BLaER1 treated with 17β-estradiol and CSF1 and Interleukin-3, amounts not matched to agents 10 nM and 100 nM (cell line): ENCODE measurements at regions not wholly inside any gene's neighbourhood (a gene's known extent, or its start where the extent isn't known, plus 50 kb on each side); places are given as distances from the start of the nearest gene placed in this dataset.

Source experiments
- H3K27ac ChIP-seq, 11 experiments: shearing (Covaris generic); formaldehyde crosslinking; 2 replicates each; pipeline ENCODE4 v1.8.1; 2022
- H3K27me3 ChIP-seq, 11 experiments: shearing (Covaris generic); formaldehyde crosslinking; 2 replicates each; pipeline ENCODE4 v1.8.1; 2022
- H3K36me3 ChIP-seq, 11 experiments: shearing (Covaris generic); formaldehyde crosslinking; 2 replicates each; pipeline ENCODE4 v1.8.1; 2022
- H3K4me1 ChIP-seq, 10 experiments: shearing (Covaris generic); formaldehyde crosslinking; 2 replicates each; pipeline ENCODE4 v1.8.1; 2022
- H3K4me2 ChIP-seq, 11 experiments: shearing (Covaris generic); formaldehyde crosslinking; 2 replicates each; pipeline ENCODE4 v1.8.1; 2022
- H3K4me3 ChIP-seq, 10 experiments: shearing (Covaris generic); formaldehyde crosslinking; 2 replicates each; pipeline ENCODE4 v1.8.1; 2022
- H3K9ac ChIP-seq, 11 experiments: shearing (Covaris generic); formaldehyde crosslinking; 2 replicates each; pipeline ENCODE4 v1.8.1; 2022
- H3K9me3 ChIP-seq, 11 experiments: shearing (Covaris generic); formaldehyde crosslinking; replicated peaks in 1 of 11; 2 replicates each; pipeline ENCODE4 v1.8.1; 2022
- H4K20me1 ChIP-seq, 11 experiments: shearing (Covaris generic); formaldehyde crosslinking; 2 replicates each; pipeline ENCODE4 v1.8.1; 2022
- Cebpa-rat ChIP-seq, 11 experiments: shearing (Covaris generic); IDR thresholded peaks; 2 replicates each; pipeline ENCODE4 v1.8.1; 2022

DNA sequence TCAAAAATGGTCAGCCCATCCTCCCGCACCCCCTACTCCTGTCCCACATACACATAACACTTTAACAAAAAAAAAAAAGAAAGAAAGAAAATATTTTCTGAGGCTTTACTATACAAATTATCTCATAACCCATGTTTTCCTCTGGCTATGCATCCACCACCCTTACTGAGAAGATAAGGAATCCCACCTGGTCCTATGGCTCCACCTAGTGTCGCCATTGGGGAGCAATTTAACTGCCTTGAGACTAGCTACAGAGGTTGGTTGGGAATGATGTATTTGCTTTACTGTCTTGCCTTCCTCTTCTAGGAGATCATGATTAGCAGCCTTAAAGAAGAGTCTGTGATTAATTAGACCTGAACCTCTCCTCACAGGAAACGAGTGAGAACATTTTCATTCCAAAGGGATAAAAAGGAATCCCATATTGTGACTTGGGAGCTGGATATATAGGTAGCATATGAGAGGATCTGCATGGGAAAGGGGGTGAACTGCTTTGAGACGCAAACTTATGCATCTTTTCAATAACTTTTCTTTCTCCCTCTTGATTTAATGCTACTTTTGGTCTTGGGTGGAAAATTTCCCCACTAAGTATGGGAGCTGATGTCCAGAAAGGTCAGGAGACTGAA, 77.7 kb upstream of the SELENOP start:
- Histone ChIP-seq H4K20me1 (no peaks in the 10 kb centered on the region), H3K4me2 (peak overlapping the region in 1 of 11 experiments; percentile 88; a peak in 2 of 22 replicates), H3K4me1 (peaks cover 0 to 41% (median 0%) of the 10 kb centered on the region in 10 experiments; a peak in 5 of 20 replicates), H3K36me3 (no peaks in the 10 kb centered on the region), H3K27ac (no peak overlapping the region), H3K4me3 (no peak overlapping the region), H3K27me3 (no peaks in the 10 kb centered on the region), H3K9ac (no peak overlapping the region), H3K9me3 (no peaks in the 10 kb centered on the region)
- no peak for TF ChIP-seq Cebpa-rat (IDR thresholded peaks at IDR 0.05)

DNA sequence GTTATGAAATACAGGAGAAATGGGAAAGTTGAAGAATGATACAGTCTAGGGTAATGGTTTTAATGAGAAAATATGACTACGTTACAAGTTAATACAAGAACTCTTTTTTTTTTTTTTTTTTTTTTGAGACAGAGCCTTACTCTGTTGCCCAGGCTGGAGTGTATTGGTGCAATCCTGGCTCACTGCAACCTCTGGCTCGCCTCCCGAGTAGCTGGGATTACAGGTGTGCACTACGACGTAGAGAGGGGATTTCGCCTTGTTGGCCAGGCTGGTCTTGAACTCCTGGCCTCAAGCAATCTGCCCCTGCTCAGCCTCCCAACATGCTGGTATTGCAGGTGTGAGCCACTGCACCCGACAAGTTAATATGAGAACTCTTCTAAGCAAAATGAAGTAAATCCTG, 77.1 kb upstream of the SELENOP start:
- Histone ChIP-seq H3K4me1 (peaks cover 0 to 48% (median 0%) of the 10 kb centered on the region in 10 experiments; a peak in 5 of 20 replicates), H3K9ac (no peak overlapping the region), H3K36me3 (no peaks in the 10 kb centered on the region), H3K9me3 (no peaks in the 10 kb centered on the region), H3K27me3 (no peaks in the 10 kb centered on the region), H3K4me3 (no peak overlapping the region), H3K4me2 (peak overlapping the region in 2 of 11 experiments; percentile 8 to 88; a peak in 2 of 22 replicates), H3K27ac (no peak overlapping the region), H4K20me1 (no peaks in the 10 kb centered on the region)
- no peak for TF ChIP-seq Cebpa-rat (IDR thresholded peaks at IDR 0.05)

DNA sequence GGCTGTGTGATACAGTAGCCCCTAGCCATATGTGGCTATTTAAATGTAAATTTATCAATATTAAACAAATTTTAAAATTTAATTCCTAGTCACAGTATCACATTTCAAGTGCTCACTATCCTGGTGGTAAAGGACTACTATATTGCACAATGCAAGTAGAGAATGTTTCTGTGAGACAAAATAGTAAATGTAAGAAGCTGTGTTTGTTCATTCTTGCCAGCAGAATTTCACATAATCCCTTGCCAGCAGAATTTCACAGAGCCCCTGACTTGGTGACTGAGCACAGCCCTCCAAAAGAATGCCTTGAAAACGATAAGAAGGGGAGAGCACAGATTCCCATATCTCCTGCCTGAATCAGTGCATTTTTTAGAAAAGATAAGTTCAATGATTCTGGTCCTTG, 75.9 kb upstream of the SELENOP start:
- Histone ChIP-seq H3K9me3 (no peaks in the 10 kb centered on the region), H3K4me3 (no peak overlapping the region), H3K27ac (no peak overlapping the region), H3K27me3 (no peaks in the 10 kb centered on the region), H3K4me1 (peaks cover 0 to 60% (median 0%) of the 10 kb centered on the region in 10 experiments; a peak in 6 of 20 replicates), H4K20me1 (no peaks in the 10 kb centered on the region), H3K9ac (no peak overlapping the region), H3K36me3 (no peaks in the 10 kb centered on the region), H3K4me2 (peak overlapping the region in 2 of 11 experiments; percentile 69 to 88; a peak in 3 of 22 replicates)
- no peak for TF ChIP-seq Cebpa-rat (IDR thresholded peaks at IDR 0.05)

DNA sequence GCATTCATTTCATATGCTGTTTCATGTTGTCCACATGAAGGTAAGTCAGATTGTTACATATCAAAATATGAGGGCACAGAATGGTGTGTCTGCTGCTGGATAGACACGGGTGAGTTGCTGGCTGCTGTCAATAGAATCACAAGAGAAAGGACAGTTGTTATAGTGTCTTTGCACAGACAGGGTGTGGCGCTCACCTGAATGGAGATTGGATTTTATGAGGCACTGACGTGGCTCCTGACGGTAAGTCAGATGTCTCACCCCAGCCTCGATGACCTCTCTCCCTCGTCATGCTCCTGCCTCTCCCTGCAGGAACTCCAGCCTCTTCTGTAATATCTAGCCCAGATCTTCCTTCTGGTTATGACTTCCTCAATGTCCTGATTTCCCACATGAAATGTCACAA, 75.4 kb upstream of the SELENOP start:
- peak overlapping the region in 2 of 11 experiments; percentile 69 to 88; a peak in 5 of 22 replicates for H3K4me2 ChIP-seq
- no peaks in the 10 kb centered on the region for H3K36me3 ChIP-seq
- no peaks in the 10 kb centered on the region for H4K20me1 ChIP-seq
- no peak overlapping the region; a peak in 1 of 22 replicates for H3K27ac ChIP-seq
- no peaks in the 10 kb centered on the region for H3K27me3 ChIP-seq
- H3K9ac ChIP-seq = no peak overlapping the region
- no peaks in the 10 kb centered on the region for H3K9me3 ChIP-seq
- H3K4me3 ChIP-seq = no peak overlapping the region
- TF ChIP-seq Cebpa-rat (IDR thresholded peaks at IDR 0.05) = no peak
- peaks cover 0 to 65% (median 0%) of the 10 kb centered on the region in 10 experiments; a peak in 6 of 20 replicates for H3K4me1 ChIP-seq

DNA sequence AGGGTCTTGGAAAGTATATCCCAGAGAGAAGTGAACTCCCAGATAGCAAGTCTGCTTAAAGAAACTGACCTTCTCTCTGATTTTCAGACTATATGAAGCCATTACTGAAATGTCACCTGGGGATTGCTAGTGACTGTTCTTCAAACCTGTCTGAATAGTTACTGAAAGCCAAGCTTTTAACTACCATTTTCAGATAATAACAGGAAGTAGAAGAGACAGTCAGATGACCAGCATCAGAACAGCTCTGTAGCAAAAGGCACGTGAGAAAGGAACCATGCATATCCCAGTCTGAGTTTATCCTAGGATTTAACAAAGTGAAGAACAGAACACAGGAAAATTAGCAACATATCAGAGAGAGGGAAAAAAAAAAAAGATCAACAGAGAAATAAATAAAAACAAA, 74.9 kb upstream of the SELENOP start:
- H4K20me1 ChIP-seq = no peaks in the 10 kb centered on the region
- no peaks in the 10 kb centered on the region for H3K27me3 ChIP-seq
- TF ChIP-seq Cebpa-rat (IDR thresholded peaks at IDR 0.05) = no peak
- H3K4me2 ChIP-seq = peak overlapping the region in 3 of 11 experiments; percentile 2 to 88 (median 69); a peak in 5 of 22 replicates
- no peaks in the 10 kb centered on the region for H3K9me3 ChIP-seq
- peaks cover 0 to 69% (median 0%) of the 10 kb centered on the region in 10 experiments; a peak in 7 of 20 replicates for H3K4me1 ChIP-seq
- no peaks in the 10 kb centered on the region for H3K36me3 ChIP-seq
- no peak overlapping the region for H3K4me3 ChIP-seq
- no peak overlapping the region for H3K9ac ChIP-seq
- H3K27ac ChIP-seq = peak overlapping the region in 1 of 11 experiments; percentile 43; a peak in 3 of 22 replicates

DNA sequence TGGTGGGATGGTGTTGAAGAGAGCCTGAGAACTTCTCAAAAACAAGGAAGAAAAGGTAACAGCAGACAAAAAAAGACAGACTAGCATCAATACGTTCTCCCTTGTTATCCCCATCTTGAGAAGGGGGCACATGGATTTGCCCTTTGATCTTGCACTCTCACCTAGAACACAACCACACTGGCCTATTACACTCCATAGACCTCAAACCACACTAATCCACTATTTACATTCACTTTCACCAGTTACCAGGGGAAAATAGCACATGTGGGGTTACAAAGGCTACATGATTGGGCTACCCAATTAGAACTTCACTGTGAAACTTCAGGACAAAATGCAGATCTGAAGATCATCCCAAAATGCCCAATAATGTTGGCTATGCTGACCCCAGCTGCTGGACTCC, 72.6 kb upstream of the SELENOP start:
- Histone ChIP-seq H4K20me1 (no peaks in the 10 kb centered on the region), H3K9ac (no peak overlapping the region), H3K4me2 (peak overlapping the region in 2 of 11 experiments; percentile 32 to 88; a peak in 2 of 22 replicates), H3K36me3 (no peaks in the 10 kb centered on the region), H3K4me3 (no peak overlapping the region), H3K9me3 (no peaks in the 10 kb centered on the region), H3K27me3 (no peaks in the 10 kb centered on the region), H3K4me1 (peaks cover 0 to 92% (median 0%) of the 10 kb centered on the region in 10 experiments; a peak in 7 of 20 replicates), H3K27ac (no peak overlapping the region)
- TF ChIP-seq Cebpa-rat (IDR thresholded peaks at IDR 0.05) = no peak

DNA sequence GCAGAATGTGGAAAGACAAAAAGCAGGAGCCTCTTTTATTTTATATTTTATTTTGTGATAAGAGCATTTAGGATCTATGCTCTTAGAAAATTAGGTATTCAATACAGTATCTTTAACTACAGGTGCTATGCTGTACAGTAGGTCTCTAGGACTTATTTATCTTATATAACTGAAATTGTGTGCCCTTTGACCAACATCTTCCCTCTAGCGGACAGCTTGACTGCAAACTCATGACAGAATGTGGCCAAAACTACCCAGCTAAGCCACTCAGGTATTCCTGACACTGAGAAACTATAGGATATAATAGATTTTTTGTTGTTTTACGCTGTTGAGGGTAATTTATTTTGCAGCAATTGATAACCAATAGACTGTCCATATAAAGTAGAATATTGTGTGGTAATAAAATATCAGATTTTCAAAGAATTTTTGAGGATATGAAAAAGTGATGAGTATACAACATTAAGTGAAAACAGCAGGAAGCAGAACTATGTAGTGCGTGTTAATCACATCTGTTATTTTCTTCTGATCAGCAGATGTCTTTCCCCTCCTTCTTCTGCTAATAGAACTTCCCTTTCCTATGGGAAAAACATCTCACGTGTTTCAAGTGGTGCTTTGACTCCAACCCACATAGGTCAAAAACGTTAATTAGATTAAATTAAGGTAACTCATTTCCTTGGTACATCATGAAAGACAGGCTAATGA, 69.9 kb upstream of the SELENOP start:
- TF ChIP-seq Cebpa-rat (IDR thresholded peaks at IDR 0.05) = no peak
- H3K9ac ChIP-seq = peak overlapping the region in 1 of 11 experiments; percentile 52; a peak in 2 of 22 replicates
- H3K4me1 ChIP-seq = peaks cover 0 to 100% (median 0%) of the 10 kb centered on the region in 10 experiments; a peak in 7 of 20 replicates
- no peak overlapping the region for H3K4me3 ChIP-seq
- H3K27ac ChIP-seq = peak overlapping the region in 3 of 11 experiments; percentile 65 to 84 (median 77); a peak in 6 of 22 replicates
- no peaks in the 10 kb centered on the region for H3K36me3 ChIP-seq
- no peaks in the 10 kb centered on the region for H3K9me3 ChIP-seq
- peak overlapping the region in 4 of 11 experiments; percentile 2 to 88 (median 75); a peak in 7 of 22 replicates for H3K4me2 ChIP-seq
- H3K27me3 ChIP-seq = no peaks in the 10 kb centered on the region
- no peaks in the 10 kb centered on the region for H4K20me1 ChIP-seq

DNA sequence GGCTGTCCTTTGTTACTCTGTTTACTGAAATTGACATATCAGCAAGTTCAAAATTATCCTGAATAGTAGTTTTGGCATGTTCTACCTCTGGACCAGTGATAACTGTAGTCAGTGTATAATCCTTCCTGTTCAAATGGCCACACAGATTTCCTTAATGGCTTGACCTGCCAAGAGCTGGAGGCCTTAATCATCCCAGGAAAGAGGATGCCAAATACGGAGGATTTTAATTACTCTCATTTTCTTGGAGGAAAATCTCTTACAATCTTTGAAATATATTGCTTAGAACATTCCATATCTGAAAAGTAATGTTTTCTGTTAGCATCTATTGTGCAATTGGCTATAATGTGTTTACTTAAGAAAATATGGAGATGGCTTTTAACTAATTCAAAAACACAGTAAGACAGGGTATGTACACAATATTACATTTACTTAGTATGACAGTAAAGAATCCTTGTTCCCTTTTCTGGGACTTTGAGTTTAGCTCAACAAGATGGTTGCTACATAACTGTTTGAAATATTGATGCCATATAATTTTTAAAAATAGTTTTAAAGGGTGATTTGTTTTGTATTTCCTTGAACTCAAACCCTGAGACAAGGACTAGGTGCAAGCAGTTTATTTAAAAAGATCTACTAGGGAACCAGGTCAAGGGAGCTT, 68.9 kb upstream of the SELENOP start:
- Histone ChIP-seq H3K9ac (peak overlapping the region in 1 of 11 experiments; percentile 52; a peak in 1 of 22 replicates), H3K27ac (peak overlapping the region in 3 of 11 experiments; percentile 65 to 84 (median 77); a peak in 6 of 22 replicates), H3K4me3 (no peak overlapping the region), H3K36me3 (no peaks in the 10 kb centered on the region), H3K9me3 (no peaks in the 10 kb centered on the region), H3K4me1 (peaks cover 0 to 100% (median 2%) of the 10 kb centered on the region in 10 experiments; a peak in 10 of 20 replicates), H3K27me3 (no peaks in the 10 kb centered on the region), H3K4me2 (peak overlapping the region in 3 of 11 experiments; percentile 63 to 88 (median 87); a peak in 6 of 22 replicates), H4K20me1 (no peaks in the 10 kb centered on the region)
- TF ChIP-seq Cebpa-rat (IDR thresholded peaks at IDR 0.05) = no peak

DNA sequence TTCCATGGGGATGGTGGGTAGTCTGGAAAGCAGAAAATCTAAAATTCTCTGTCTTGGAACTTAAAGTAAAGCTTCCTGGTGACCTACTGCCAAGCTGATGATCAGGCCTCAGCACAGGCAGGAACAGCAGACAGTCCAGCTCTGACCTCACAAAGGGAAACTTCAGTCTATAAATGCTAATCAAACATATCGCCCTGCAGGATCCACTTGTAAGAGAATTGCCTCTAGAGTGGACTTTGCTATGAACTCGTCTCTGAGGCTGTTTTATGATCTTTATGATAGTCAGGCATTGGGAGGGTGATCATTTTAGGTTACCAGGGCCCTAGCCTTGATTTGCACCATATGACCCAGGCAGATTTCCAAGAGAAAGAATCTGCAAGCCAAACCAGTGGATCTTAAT, 67.6 kb upstream of the SELENOP start:
- H3K27ac ChIP-seq = no peak overlapping the region; a peak in 1 of 22 replicates
- H4K20me1 ChIP-seq = no peaks in the 10 kb centered on the region
- no peaks in the 10 kb centered on the region for H3K9me3 ChIP-seq
- H3K9ac ChIP-seq = no peak overlapping the region
- no peak overlapping the region for H3K4me3 ChIP-seq
- no peak for TF ChIP-seq Cebpa-rat (IDR thresholded peaks at IDR 0.05)
- peaks cover 0 to 97% (median 3%) of the 10 kb centered on the region in 10 experiments; a peak in 10 of 20 replicates for H3K4me1 ChIP-seq
- H3K4me2 ChIP-seq = peak overlapping the region in 3 of 11 experiments; percentile 19 to 88 (median 87); a peak in 4 of 22 replicates
- no peaks in the 10 kb centered on the region for H3K27me3 ChIP-seq
- H3K36me3 ChIP-seq = no peaks in the 10 kb centered on the region
